GM21526 (cell line): ENCODE measurements at regions not wholly inside any gene's neighbourhood (a gene's known extent, or its start where the extent isn't known, plus 50 kb on each side); places are given as distances from the start of the nearest gene placed in this dataset.
"Not testable (repeated sequence)": the region's sequence is repeated elsewhere in the genome, so short reads cannot be mapped to it uniquely, and the experiment has no call there.

Source experiments
- ATAC-seq: cut with Tn5 transposase; IDR thresholded peaks from one replicate; pipeline ENCODE4 v1.9.1; 2021; ENCODE audit warnings: moderate library complexity; ENCODE audit not compliant: unreplicated experiment, low FRiP score

GRCh38 chr22:47369431-47370015 lies 607.1 kb downstream of the TBC1D22A start:
- ATAC-seq, result no peak

DNA sequence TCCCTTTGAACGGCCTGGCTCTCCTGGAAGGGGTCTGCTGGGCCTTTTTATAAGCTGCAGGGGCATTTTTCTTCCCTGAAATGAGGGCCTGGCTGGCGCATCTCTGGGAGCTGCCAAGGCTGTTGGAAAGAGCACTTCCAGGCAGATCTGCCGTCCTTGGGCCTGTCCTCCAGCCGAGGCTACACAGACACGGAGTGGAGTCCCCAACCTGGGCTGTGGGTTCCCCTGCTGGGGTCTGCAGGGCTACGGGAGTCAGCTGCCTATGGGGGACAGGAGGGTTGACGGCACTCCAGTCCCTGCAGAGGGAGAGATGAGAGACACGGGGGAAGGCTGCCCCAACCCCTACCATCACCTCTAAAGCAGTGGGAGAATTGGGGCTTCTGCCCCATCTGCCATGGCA lies 606.6 kb downstream of the TBC1D22A start:
- no peak for ATAC-seq

DNA sequence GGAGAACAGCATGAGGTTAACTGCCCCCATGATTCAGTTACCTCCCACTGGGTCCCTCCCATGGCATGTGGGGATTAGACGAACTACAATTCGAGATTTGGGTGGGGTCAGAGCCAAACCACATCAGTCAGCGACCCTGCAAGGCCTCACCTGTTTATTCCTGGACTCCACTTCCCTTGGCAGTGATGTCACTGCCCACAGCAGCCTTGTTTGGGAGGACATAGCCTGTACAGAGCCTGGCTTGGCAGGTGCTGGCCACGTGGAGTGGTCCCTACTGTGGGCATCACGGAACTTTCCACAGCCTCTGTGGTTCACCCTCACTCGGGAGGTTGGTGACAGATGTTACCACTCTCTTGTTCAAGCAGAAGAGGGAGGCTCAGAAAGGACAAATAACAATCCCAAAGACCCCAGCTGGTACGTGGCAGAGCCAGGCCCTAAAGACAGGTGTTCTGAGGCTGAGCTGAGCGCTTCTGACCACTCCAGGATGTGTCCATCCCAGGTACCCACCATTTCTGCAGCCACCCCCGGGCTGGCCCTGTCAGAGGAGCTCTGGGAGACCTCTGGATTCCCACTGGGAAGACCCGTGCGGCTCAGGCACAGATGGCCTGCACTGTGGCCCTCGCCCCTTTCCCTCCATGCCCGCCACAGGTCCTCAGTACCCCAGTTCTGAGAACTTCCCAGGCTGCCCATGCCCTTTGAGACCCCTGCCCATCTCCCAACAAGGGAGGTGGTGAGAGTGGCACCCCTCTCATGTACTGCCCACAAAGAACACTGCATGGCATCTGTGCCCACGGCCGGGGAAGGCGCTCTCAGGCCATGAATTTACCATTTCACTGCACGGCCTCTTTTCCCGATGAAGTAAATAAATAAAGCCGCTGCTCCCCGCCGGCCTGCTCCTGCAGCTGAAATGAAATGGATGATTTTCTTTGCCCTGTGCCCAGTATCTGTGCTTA lies 605.8 kb downstream of the TBC1D22A start:
- no peak for ATAC-seq

DNA sequence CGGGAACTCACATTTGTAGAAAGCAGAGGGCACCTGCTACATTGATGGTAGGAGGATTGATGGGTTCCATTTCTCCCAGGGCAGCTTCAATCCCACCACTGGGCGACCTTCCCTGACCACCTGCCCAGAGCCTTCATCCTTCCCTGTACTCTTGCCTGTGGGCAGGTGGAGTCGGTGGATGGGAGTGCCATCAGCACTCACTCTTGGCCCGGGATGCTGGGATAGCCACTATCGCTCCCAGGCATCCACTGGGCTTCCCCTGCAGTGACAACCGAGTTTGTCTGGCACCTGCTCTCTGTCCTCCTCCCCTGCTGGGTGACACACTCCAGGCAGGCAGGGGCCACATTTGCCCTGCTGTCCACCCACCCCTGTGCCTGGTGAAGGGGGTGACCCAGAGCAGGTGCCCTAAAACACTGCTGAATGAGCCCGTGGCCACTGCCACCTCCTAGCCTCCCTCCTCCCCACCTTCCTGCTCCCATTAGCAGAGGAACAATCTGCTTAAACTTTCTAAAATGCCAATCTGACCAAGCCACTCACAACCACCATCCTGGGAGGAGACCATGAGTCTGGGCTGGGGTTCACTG lies 604.7 kb downstream of the TBC1D22A start:
- ATAC-seq, result no peak

DNA sequence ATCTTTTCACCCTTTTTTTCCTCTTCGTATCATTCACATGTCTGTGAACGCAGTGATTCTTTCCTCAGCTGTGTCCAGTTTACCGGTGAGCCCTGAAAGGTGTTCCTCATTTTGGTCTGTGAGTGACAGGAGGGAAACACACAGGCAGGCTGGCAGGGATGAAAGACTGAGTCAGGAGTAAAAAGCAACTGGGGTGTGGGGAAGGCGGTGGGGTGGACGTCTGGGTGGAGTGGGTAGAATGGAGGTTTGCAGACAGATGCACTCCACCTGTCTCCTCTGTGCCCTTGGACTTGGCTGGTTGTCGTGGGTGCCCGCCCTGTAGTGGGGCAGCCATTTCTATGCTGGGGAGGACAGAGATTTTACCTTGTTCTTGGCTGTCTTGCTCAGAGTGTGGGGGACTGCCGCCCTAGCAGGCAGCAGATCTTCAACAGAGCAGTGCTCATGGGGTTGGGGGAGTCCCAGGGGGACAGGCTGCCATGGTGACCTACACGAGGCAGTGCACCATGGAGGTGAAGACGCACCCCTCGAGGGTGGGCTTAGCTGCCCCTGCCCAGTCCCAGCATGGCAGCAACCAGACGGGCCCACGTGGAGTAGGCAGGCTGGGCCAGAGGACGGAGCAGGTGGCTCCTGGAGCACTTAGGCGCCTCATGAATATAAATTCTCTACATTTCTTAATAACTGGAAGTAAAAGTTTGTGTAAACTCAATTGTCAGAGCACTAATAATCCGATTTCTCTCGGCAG lies 603.7 kb downstream of the TBC1D22A start:
- ATAC-seq, result no peak

GRCh38 chr22:47361247-47361646 lies 598.8 kb downstream of the TBC1D22A start:
- no peak for ATAC-seq

DNA sequence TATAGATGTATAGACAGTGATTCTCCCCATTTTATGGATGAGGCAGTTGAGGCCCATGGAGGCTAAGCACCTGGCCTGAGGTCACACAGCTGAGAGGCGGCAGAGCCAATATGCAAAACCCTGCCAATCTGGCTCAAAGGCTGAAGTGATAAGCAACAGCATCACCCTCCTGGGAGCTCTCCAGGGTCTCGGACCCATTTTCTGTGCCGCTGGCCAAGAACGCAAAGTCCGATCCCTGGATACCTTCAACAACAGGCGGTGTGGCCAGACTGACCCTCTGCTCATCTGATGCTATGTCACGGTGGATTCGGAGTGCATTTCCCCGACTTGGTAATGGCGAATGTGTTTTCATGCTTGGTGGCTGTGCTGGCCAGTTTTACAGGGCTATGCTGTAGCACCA lies 595.0 kb downstream of the TBC1D22A start:
- no peak for ATAC-seq

DNA sequence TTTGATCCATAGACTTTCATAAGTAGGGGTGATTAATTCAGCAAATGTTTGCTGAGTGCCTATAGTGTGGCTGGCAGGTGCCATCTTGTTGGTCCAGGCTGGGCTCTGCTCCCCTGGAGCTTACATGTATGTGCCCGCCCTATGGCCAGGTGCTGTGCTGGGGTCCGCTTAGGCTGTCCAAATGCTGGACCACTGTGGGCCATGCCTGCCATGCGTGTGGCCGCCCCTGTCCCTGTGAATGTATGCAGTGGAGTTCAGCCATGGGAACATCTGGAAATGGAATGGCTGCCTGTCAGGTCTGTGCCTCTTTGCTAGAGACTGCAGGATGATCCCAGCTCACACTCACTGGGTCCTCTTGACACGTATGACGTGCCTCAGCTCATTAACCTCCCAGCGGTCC lies 594.6 kb downstream of the TBC1D22A start:
- ATAC-seq, result no peak

GRCh38 chr22:47356511-47357011 lies 594.1 kb downstream of the TBC1D22A start:
- ATAC-seq, result no peak

DNA sequence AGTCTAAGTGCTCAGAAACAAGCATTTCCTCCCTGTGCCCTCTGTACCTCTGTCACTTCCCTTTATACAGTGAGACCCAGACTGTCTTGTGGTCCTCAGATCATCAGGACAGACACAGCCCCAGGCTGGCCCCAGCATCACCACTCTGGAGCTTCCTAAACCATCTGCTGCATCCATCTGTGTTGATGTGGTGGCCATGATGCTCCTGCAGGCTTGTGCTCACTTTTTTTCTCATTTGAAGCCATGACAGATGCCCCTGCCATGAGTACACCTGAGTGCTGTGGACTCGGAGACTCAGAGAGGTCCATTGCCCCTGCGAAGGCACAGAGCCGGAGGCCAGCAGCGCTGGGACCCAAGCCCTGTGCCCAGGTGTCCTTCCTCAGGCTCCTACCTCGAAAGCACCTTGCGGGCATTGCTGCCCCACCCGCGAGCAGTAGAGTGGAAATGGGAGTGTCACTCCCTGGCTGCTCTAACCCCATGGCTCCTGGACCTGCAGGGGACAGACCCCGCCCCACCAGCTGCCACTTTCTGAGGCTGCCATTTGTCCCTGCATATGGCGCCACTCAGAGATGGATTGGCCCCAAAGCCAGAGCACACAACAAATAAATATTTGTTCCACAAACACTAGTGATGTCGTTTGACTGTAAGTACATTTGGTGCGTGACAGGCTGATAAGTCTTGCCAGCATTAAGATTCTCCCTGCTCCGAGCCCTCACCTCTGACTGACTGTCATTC lies 593.5 kb downstream of the TBC1D22A start:
- ATAC-seq, result no peak

DNA sequence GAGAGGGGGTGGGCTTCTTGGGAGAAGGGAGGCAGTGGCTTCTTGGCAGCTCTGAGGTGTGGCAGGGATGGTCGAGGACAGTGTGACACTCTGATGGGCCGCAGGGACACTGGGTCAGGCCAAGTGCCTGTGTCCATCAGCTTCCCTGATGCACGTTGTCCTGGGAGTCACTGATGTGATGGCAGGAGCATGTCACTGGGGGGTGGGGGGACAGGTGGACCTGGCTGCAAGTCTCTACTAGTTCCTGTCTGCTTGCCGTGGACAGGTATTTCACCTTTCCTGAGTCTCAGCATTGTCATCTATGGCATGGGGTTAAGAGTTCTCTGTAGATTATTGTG lies 592.9 kb downstream of the TBC1D22A start:
- ATAC-seq, result no peak

DNA sequence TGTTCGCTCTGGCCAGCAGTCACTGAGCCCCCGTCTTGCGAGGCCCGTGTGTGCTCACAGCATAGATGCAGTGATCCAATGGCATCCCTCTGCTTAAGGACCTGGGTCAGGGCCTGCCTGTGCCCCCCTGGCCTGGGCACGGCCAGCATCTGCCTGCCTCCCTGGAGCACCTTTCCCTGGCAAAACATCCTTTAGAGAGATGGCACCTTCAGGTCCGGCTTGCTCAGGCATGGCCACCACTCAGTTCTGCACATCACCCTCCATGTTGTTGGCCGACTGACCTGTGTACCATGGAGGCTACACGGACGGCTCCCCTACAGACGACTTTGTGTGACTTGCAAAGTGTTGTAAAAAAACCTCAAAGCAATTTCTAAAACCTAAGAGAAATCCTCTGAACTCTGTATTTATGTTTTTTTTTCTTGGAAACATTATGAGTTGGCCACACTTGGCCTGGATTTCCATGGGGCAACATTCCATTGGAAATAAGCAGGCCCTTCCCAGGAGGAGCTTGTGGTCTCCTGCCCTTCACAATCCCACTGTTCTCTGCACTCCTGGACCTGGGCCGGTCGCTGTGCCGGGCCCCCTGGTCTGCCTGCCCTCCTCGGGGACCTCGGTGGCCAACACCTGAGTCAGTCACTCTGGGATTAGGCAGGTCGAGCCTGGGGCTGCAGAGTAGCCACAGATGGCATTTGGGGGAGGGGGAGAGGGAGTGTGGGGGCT lies 592.4 kb downstream of the TBC1D22A start:
- no peak for ATAC-seq

GRCh38 chr22:47352920-47353700 lies 590.7 kb downstream of the TBC1D22A start:
- no peak for ATAC-seq

- no peak for ATAC-seq
Observed at GRCh38 chr22:47351836-47352579, 589.6 kb downstream of the TBC1D22A start.

DNA sequence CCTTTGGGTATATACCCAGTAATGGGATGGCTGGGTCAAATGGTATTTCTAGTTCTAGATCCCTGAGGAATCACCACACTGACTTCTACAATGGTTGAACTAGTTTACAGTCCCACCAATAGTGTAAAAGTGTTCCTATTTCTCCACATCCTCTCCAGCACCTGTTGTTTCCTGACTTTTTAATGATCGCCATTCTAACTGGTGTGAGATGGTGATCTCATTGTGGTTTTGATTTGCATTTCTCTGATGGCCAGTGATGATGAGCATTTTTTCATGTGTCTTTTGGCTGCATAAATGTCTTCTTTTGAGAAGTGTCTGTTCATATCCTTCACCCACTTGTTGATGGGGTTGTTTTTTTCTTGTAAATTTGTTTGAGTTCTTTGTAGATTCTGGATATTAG lies 583.8 kb downstream of the TBC1D22A start:
- not testable (repeated sequence) for ATAC-seq

DNA sequence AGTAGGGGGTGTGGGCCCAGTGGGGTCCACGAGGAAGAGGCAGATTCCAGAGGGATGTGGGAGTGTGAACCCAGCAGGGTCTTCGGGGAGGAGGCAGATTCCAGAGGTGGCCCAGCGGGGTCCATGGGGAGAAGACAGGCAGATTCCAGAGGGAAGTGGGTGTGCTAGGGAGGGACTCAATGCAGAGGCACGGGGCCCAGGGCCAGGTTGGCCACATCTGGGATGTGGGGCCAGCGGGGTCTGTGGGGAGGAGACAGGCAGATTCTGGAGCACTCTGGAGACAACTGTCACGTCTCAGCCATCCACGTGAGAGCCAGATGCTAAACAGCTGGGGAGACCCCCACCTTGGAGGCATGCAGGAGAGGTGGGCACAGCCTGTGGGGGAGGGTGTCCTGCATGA lies 582.6 kb downstream of the TBC1D22A start:
- no peak for ATAC-seq

DNA sequence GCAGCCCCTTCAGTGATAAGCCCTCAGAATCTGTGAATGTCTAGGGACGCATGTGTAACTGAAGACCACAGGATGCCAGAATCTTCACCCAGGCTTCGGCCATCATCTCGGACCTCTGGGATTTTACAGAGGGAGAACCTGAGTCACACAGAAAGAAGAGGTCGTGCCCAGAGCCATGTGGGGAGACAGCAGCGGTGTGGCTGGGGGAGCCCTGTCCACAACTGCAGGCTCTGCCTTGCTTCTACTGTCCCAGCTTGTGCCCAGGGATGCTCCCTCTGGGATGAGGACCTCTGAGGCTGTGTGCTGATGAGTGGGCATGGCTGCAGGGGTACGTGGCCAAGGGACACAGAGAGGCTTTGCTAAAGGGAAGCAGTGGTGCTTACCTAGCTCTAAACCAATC lies 582.0 kb downstream of the TBC1D22A start:
- no peak for ATAC-seq

DNA sequence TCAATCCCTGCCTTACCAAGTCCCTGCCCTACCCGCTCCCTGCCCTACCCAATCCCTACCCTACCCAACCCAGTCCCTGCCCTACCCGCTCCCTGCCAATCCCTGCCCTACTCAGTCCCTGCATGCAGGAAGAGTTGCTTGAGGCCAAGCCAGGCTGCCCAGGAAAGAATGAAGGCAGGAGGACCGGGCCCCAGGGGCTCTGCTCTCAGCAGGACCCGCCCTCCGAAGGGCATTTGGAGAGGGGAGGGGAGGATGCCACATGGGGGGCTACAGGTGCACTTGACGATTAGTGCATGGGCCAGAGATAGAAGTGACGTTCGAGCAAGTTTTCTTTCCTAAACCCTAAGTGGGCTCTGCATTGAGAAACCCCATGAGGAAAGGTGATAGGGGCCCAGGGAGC lies 581.2 kb downstream of the TBC1D22A start:
- ATAC-seq, result no peak
